GM12878 (cell line): ENCODE measurements at regions not wholly inside any gene's neighbourhood (a gene's known extent, or its start where the extent isn't known, plus 50 kb on each side); places are given as distances from the start of the nearest gene placed in this dataset.

Experiments used
- ATAC-seq: fragments of 200-7000 bp; cut with Tn5 transposase; 3 replicates; pipeline ENCODE4 v1.9.1; 2020; ENCODE audit warnings: mild to moderate bottlenecking, moderate library complexity
- BruUV-seq: library from RNA; stranded (reverse); fragments of 400-500 nt; replicated peaks from 2 replicates; lab custom pipeline; 2021; lab: Mats Ljungman, UMichigan
- CTCF ChIA-PET: fragments of 300-600 bp; sonication (Branson Sonifier 250); formaldehyde crosslinking; extraction: SDS; loops from one replicate; lab custom pipeline; 2021; ENCODE audit warnings: inconsistent platforms; lab: Yijun Ruan, JAX
- POLR2A ChIA-PET: fragments of 350-600 bp; formaldehyde crosslinking; extraction: SDS; loops from one replicate; lab custom pipeline; 2021; ENCODE audit warnings: inconsistent platforms; lab: Charles Lee
- RAD21 ChIA-PET: fragments of 300-600 bp; sonication (Branson Sonifier 250); formaldehyde crosslinking; loops from one replicate; lab custom pipeline; 2023; ENCODE audit warnings: antibody characterized with exemption; ENCODE audit not compliant: unreplicated experiment; lab: Charles Lee
- SMC1A ChIA-PET: fragments of 300-600 bp; sonication (Branson Sonifier 250); formaldehyde crosslinking; loops from one replicate; lab custom pipeline; 2023; ENCODE audit not compliant: unreplicated experiment, uncharacterized antibody; lab: Charles Lee
- DNase-seq: peaks from one replicate; pipeline ENCODE4 v3.0.0-alpha.2; 2011; ENCODE audit warnings: low read depth, low spot score
- FAIRE-seq: peaks from 3 replicates; lab custom pipeline; 2011; peaks lifted over from hg19 to GRCh38; lab: Jason Lieb, UNC
- H2AFZ ChIP-seq: 2 replicates; pipeline ENCODE4 v1.6.0; 2011; ENCODE audit warnings: low read depth, low read length, control low read depth; ENCODE audit not compliant: control insufficient read depth
- H3K27ac ChIP-seq: 2 replicates; pipeline ENCODE4 v1.5.1; 2011; ENCODE audit warnings: control low read depth; ENCODE audit not compliant: control insufficient read depth, insufficient read depth
- H3K27me3 ChIP-seq, 2 experiments: replicated peaks in 1 of 2; 2 replicates each; pipeline versions ENCODE4 v1.6.0 to v1.6.1; 2011; ENCODE audit warnings: low read length in 1 of 2; ENCODE audit not compliant: control insufficient read depth in 2 of 2, insufficient read depth in 2 of 2
- H3K36me3 ChIP-seq, 2 experiments: 2 replicates each; pipeline ENCODE4 v1.5.1; 2011; ENCODE audit warnings: low read length in 1 of 2; ENCODE audit not compliant: control insufficient read depth in 2 of 2, insufficient read depth in 2 of 2
- H3K4me1 ChIP-seq: 2 replicates; pipeline ENCODE4 v1.6.1; 2011; ENCODE audit warnings: mild to moderate bottlenecking, low read length, moderate library complexity, mixed read lengths; ENCODE audit not compliant: control insufficient read depth, insufficient read depth
- H3K4me2 ChIP-seq: 2 replicates; pipeline ENCODE4 v1.6.0; 2011; ENCODE audit warnings: control low read depth; ENCODE audit not compliant: control insufficient read depth, insufficient read depth
- H3K4me3 ChIP-seq: fragments of 200-600 bp; sonication (generic); 2 replicates; pipeline ENCODE4 v1.5.1; 2016
- H3K79me2 ChIP-seq: 2 replicates; pipeline ENCODE4 v1.6.0; 2011; ENCODE audit warnings: low read length; ENCODE audit not compliant: control insufficient read depth, insufficient read depth
- H3K9ac ChIP-seq: 2 replicates; pipeline ENCODE4 v1.8.0; 2011; ENCODE audit warnings: low read length, control low read depth, mixed read lengths; ENCODE audit not compliant: control insufficient read depth, insufficient read depth
- H3K9me3 ChIP-seq: replicated peaks from 3 replicates; pipeline ENCODE4 v1.5.1; 2011; ENCODE audit warnings: mild to moderate bottlenecking, low read length; ENCODE audit not compliant: control insufficient read depth, insufficient read depth
- H4K20me1 ChIP-seq: 2 replicates; pipeline ENCODE4 v1.6.0; 2011; ENCODE audit not compliant: control insufficient read depth, insufficient read depth
- ATF3 ChIP-seq: IDR thresholded peaks from 2 replicates; pipeline ENCODE4 v1.6.1; 2011; ENCODE audit warnings: low read depth, mild to moderate bottlenecking, low read length, moderate library complexity, borderline replicate concordance; ENCODE audit errors: extremely low read depth
- ESRRA ChIP-seq: IDR thresholded peaks from 2 replicates; pipeline ENCODE4 v1.6.1; 2012; ENCODE audit warnings: mild to moderate bottlenecking, low read length, improper control_type of control experiment
- GABPA ChIP-seq: IDR thresholded peaks from 2 replicates; pipeline ENCODE4 v1.6.1; 2014; ENCODE audit warnings: antibody characterized with exemption, low read depth, mild to moderate bottlenecking, inconsistent platforms
- KAT2A ChIP-seq: conservative IDR thresholded peaks from 2 replicates; pipeline ENCODE4 v1.6.1; 2011; ENCODE audit warnings: low read depth, low read length; ENCODE audit not compliant: control insufficient read depth
- MEF2B ChIP-seq: fragments of 450-650 bp; IDR thresholded peaks from 2 replicates; pipeline ENCODE4 v1.6.1; 2018; ENCODE audit warnings: mild to moderate bottlenecking, moderate library complexity; ENCODE audit not compliant: partially characterized antibody, poor library complexity, severe bottlenecking
- MXI1 ChIP-seq: fragments of 150-350 bp; IDR thresholded peaks from 2 replicates; pipeline ENCODE4 v1.6.1; 2011; ENCODE audit warnings: low read depth, mild to moderate bottlenecking, inconsistent platforms, low read length, improper control_type of control experiment
- PAX8 ChIP-seq: fragments of 450-650 bp; IDR thresholded peaks from 2 replicates; pipeline ENCODE4 v1.6.1; 2017; ENCODE audit warnings: mild to moderate bottlenecking, moderate library complexity
- PKNOX1 ChIP-seq: fragments of 450-650 bp; IDR thresholded peaks from 2 replicates; pipeline ENCODE4 v1.6.1; 2016; ENCODE audit warnings: mild to moderate bottlenecking
- POLR2AphosphoS5 ChIP-seq: IDR thresholded peaks from 2 replicates; pipeline ENCODE4 v1.6.1; 2011; ENCODE audit warnings: mild to moderate bottlenecking, low read length, inconsistent platforms
- POU2F2 ChIP-seq: IDR thresholded peaks from 3 replicates; pipeline ENCODE4 v1.6.1; 2011; ENCODE audit warnings: low read depth, mild to moderate bottlenecking, low read length, borderline replicate concordance
- SRF ChIP-seq, 2 experiments: IDR thresholded peaks; 2 replicates each; pipeline ENCODE4 v1.6.1; 2011; ENCODE audit warnings: low read depth in 2 of 2, low read length in 2 of 2, mild to moderate bottlenecking in 1 of 2, moderate library complexity in 1 of 2
- STAT3 ChIP-seq: IDR thresholded peaks from 2 replicates; pipeline ENCODE4 v1.6.1; 2011; ENCODE audit warnings: low read depth, low read length, improper control_type of control experiment
- WGBS: methylation state at CpG from one replicate; pipeline ENCODE4 v1.1.6; 2016; ENCODE audit warnings: low lambda C conversion rate; ENCODE audit not compliant: insufficient replicate concordance, insufficient coverage; ENCODE audit errors: missing lambda C conversion rate; 5-methylcytosine and 5-hydroxymethylcytosine counted together
- in situ Hi-C: fragments of 300-500 bp; cut with MboI; formaldehyde crosslinking; loops from 9 replicates; pipeline ENCODE4 v1.14.3; 2018; ENCODE audit warnings: mixed read lengths
- intact Hi-C: fragments of 100-400 bp; cut with micrococcal nuclease; formaldehyde crosslinking; loops from one replicate; pipeline ENCODE4 v1.14.2; 2022; ENCODE audit not compliant: unreplicated experiment

GRCh38 chr3:154583086-154583634 lies 153.2 kb upstream of the GPR149 start:
- ChIA-PET POLR2A (no interaction called here), RAD21 (no interaction called here), SMC1A (no interaction called here), CTCF (no interaction called here)
- DNase-seq = no peak
- no peaks in the 10 kb centered on the region; a peak in 1 of 4 replicates for H3K27me3 ChIP-seq
- H3K4me3 ChIP-seq = no peak overlapping the region
- H3K36me3 ChIP-seq = no peaks in the 10 kb centered on the region
- WGBS = 17% methylated on average over 4 of the region's 4 CpGs
- H4K20me1 ChIP-seq = no peaks in the 10 kb centered on the region
- H3K79me2 ChIP-seq = no peaks in the 10 kb centered on the region
- in situ Hi-C loops = no loop called here
- no peak overlapping the region for H3K9ac ChIP-seq
- BruUV-seq = no TSS peak
- H3K4me2 ChIP-seq = no peak overlapping the region
- ATAC-seq = no peak
- H3K4me1 ChIP-seq = no peaks in the 10 kb centered on the region
- TF ChIP-seq MXI1 = no peak
- no peak for TF ChIP-seq KAT2A
- TF ChIP-seq ESRRA = no peak
- TF ChIP-seq SRF (IDR thresholded peaks at IDR 0.05; ENCODE audit: low read depth in 2 of 2, low read length in 2 of 2) = no peak
- TF ChIP-seq GABPA = no peak
- no peak for TF ChIP-seq STAT3
- no peak for TF ChIP-seq PKNOX1
- no peak for TF ChIP-seq POU2F2
- no peak for TF ChIP-seq MEF2B
- no peak for TF ChIP-seq ATF3
- no peak for TF ChIP-seq POLR2AphosphoS5
- TF ChIP-seq PAX8 = no peak
- H2AFZ ChIP-seq = no peak overlapping the region
- FAIRE-seq = no peak
- intact Hi-C loops = no loop called here
- H3K27ac ChIP-seq = no peak overlapping the region
- no peaks in the 10 kb centered on the region for H3K9me3 ChIP-seq
